ENCODE measurements at regions not wholly inside any gene's neighbourhood (a gene's known extent, or its start where the extent isn't known, plus 50 kb on each side); places are given as distances from the start of the nearest gene placed in this dataset.
"Not testable (repeated sequence)": the region's sequence is repeated elsewhere in the genome, so short reads cannot be mapped to it uniquely, and the experiment has no call there.

- DNase-seq (ENCODE audit: low read depth), result no peak
Measured at GRCh38 chr13:111064661-111065060, 50.4 kb upstream of the ARHGEF7 start.

GRCh38 chr13:111062966-111063365 lies 52.1 kb upstream of the ARHGEF7 start:
- DNase-seq (ENCODE audit: low read depth), result no peak

GRCh38 chr13:111062305-111062704 lies 52.8 kb upstream of the ARHGEF7 start:
- no peak for DNase-seq (ENCODE audit: low read depth)

- no peak for DNase-seq (ENCODE audit: low read depth)
Measured at GRCh38 chr13:111061358-111062045, 53.6 kb upstream of the ARHGEF7 start.

GRCh38 chr13:111060237-111060919 lies 54.7 kb upstream of the ARHGEF7 start:
- DNase-seq (ENCODE audit: low read depth), result no peak

GRCh38 chr13:111058796-111059506 lies 56.2 kb upstream of the ARHGEF7 start:
- DNase-seq (ENCODE audit: low read depth), result no peak

- DNase-seq (ENCODE audit: low read depth), result not testable (repeated sequence)
Measured at GRCh38 chr13:111058339-111058738, 56.8 kb upstream of the ARHGEF7 start.

GRCh38 chr13:111051726-111052232 lies 63.3 kb upstream of the ARHGEF7 start:
- DNase-seq (ENCODE audit: low read depth), result not testable (repeated sequence)

- DNase-seq (ENCODE audit: low read depth), result no peak
Measured at GRCh38 chr13:111051041-111051725, 63.9 kb upstream of the ARHGEF7 start.

GRCh38 chr13:111050539-111050879 lies 64.6 kb upstream of the ARHGEF7 start:
- no peak for DNase-seq (ENCODE audit: low read depth)

GRCh38 chr13:111049791-111050538 lies 65.1 kb upstream of the ARHGEF7 start:
- no peak for DNase-seq (ENCODE audit: low read depth)

- DNase-seq (ENCODE audit: low read depth), result no peak
Measured at GRCh38 chr13:111048387-111048786, 66.7 kb upstream of the ARHGEF7 start.

GRCh38 chr13:111047326-111047725 lies 67.8 kb upstream of the ARHGEF7 start:
- no peak for DNase-seq (ENCODE audit: low read depth)

GRCh38 chr13:111046590-111047141 lies 68.4 kb upstream of the ARHGEF7 start:
- DNase-seq (ENCODE audit: low read depth), result no peak

- no peak for DNase-seq (ENCODE audit: low read depth)
Measured at GRCh38 chr13:111045170-111045569, 69.9 kb upstream of the ARHGEF7 start.

GRCh38 chr13:111044087-111044830 lies 70.9 kb upstream of the ARHGEF7 start:
- no peak for DNase-seq (ENCODE audit: low read depth)

GRCh38 chr13:111043575-111043982 lies 71.5 kb upstream of the ARHGEF7 start:
- no peak for DNase-seq (ENCODE audit: low read depth)

GRCh38 chr13:111042661-111043226 lies 72.4 kb upstream of the ARHGEF7 start:
- DNase-seq (ENCODE audit: low read depth), result no peak

- no peak for DNase-seq (ENCODE audit: low read depth)
Measured at GRCh38 chr13:111040830-111041229, 74.3 kb upstream of the ARHGEF7 start.

- no peak for DNase-seq (ENCODE audit: low read depth)
Measured at GRCh38 chr13:111039735-111040134, 75.4 kb upstream of the ARHGEF7 start.

Measured in activated T-cell treated with anti-CD3 and anti-CD28 coated beads for 24 hours (primary cell).